CD4-positive, CD25-positive, alpha-beta regulatory T cell (primary cell): ENCODE measurements at regions not wholly inside any gene's neighbourhood (a gene's known extent, or its start where the extent isn't known, plus 50 kb on each side); places are given as distances from the start of the nearest gene placed in this dataset.
"Not testable (repeated sequence)": the region's sequence is repeated elsewhere in the genome, so short reads cannot be mapped to it uniquely, and the experiment has no call there.

Experiments used
- ATAC-seq, 2 donors: fragments of 150-1000 bp; cut with Tn5 transposase; one replicate each; pipeline ENCODE4 v1.10.0; 2021; ENCODE audit warnings: low read depth in 2 of 2, moderate number of reproducible peaks in 2 of 2, moderate library complexity in 1 of 2
- DNase-seq, 3 donors: peaks; one replicate each; pipeline versions ENCODE4 v3.0.0 to v3.0.0-alpha.2; 2012 to 2022; ENCODE audit warnings: mixed read lengths in 1 of 3
- H3K27ac ChIP-seq: one replicate; pipeline ENCODE4 v1.7.0; 2013; ENCODE audit warnings: mild to moderate bottlenecking, low read length; ENCODE audit not compliant: insufficient read depth, poor library complexity, severe bottlenecking
- H3K27me3 ChIP-seq: one replicate; pipeline ENCODE4 v1.7.0; 2013; ENCODE audit warnings: low read length; ENCODE audit not compliant: control insufficient read depth, insufficient read depth
- H3K36me3 ChIP-seq: one replicate; pipeline ENCODE4 v1.7.0; 2013; ENCODE audit warnings: mild to moderate bottlenecking, low read length, moderate library complexity; ENCODE audit not compliant: control insufficient read depth, insufficient read depth
- H3K4me1 ChIP-seq: 2 replicates; pipeline ENCODE4 v1.7.0; 2013; ENCODE audit warnings: mild to moderate bottlenecking, low read length; ENCODE audit not compliant: insufficient read depth, control insufficient read depth, poor library complexity, severe bottlenecking
- H3K4me3 ChIP-seq: one replicate; pipeline ENCODE4 v1.7.0; 2013; ENCODE audit warnings: low read depth, mild to moderate bottlenecking, low read length, moderate library complexity
- H3K9me3 ChIP-seq, 2 experiments: 1 replicate in 1 of 2; 2 replicates in 1 of 2; pipeline ENCODE4 v1.7.0; 2013; ENCODE audit warnings: low read length in 2 of 2, mild to moderate bottlenecking in 1 of 2, moderate library complexity in 1 of 2; ENCODE audit not compliant: control insufficient read depth in 2 of 2
- H3K27ac Mint-ChIP-seq, 3 donors: one replicate each; pipeline ENCODE4 v1.8.0; 2020 to 2022; ENCODE audit warnings: mild to moderate bottlenecking in 3 of 3, mixed read lengths in 3 of 3, moderate library complexity in 2 of 3
- H3K27me3 Mint-ChIP-seq: one replicate; pipeline ENCODE4 v1.8.0; 2022; ENCODE audit warnings: mild to moderate bottlenecking, mixed read lengths
- H3K36me3 Mint-ChIP-seq: one replicate; pipeline ENCODE4 v1.8.0; 2020; ENCODE audit warnings: mixed read lengths
- H3K4me1 Mint-ChIP-seq, 4 donors: one replicate each; pipeline ENCODE4 v1.8.0; 2020 to 2022; ENCODE audit warnings: mixed read lengths in 4 of 4, mild to moderate bottlenecking in 1 of 4
- H3K4me3 Mint-ChIP-seq, 4 donors: one replicate each; pipeline ENCODE4 v1.8.0; 2020 to 2022; ENCODE audit warnings: mild to moderate bottlenecking in 4 of 4, mixed read lengths in 4 of 4, moderate library complexity in 3 of 4
- H3K9me3 Mint-ChIP-seq, 7 donors: one replicate each; pipeline ENCODE4 v1.8.0; 2020 to 2022; ENCODE audit warnings: mixed read lengths in 7 of 7, mild to moderate bottlenecking in 3 of 7, moderate library complexity in 2 of 7

GRCh38 chr1:116185161-116185701, 74.0 kb downstream of the MAB21L3 start:
- Histone ChIP-seq H3K4me1 (no peaks in the 10 kb centered on the region), H3K4me3 (no peak overlapping the region), H3K36me3 (no peaks in the 10 kb centered on the region), H3K27ac (no peak overlapping the region), H3K27me3 (peaks cover 9% of the 10 kb centered on the region), H3K9me3 (no peaks in the 10 kb centered on the region)
- H3K27me3 Mint-ChIP-seq = peaks cover 37% of the 10 kb centered on the region
- no peaks in the 10 kb centered on the region for H3K36me3 Mint-ChIP-seq
- H3K4me1 Mint-ChIP-seq = no peaks in the 10 kb centered on the region
- DNase-seq (no peak), ATAC-seq (no peak)
- no peak overlapping the region for H3K4me3 Mint-ChIP-seq
- no peak overlapping the region for H3K27ac Mint-ChIP-seq
- H3K9me3 Mint-ChIP-seq = no peaks in the 10 kb centered on the region

GRCh38 chr1:116189481-116189880, 78.3 kb downstream of the MAB21L3 start:
- Histone ChIP-seq H3K9me3 (no peaks in the 10 kb centered on the region), H3K27me3 (peaks cover 9% of the 10 kb centered on the region), H3K4me1 (no peaks in the 10 kb centered on the region), H3K27ac (no peak overlapping the region), H3K4me3 (no peak overlapping the region), H3K36me3 (no peaks in the 10 kb centered on the region)
- no peak for DNase-seq
- Mint-ChIP-seq H3K36me3 (no peaks in the 10 kb centered on the region), H3K4me1 (peaks cover 0 to 2% (median 0%) of the 10 kb centered on the region in 4 donors), H3K9me3 (peaks cover 0 to 3% (median 0%) of the 10 kb centered on the region in 7 donors), H3K27ac (no peak overlapping the region), H3K27me3 (peaks cover 38% of the 10 kb centered on the region), H3K4me3 (no peak overlapping the region)
- ATAC-seq = no peak

- ATAC-seq (no peak), DNase-seq (no peak)
- no peak overlapping the region for H3K4me3 ChIP-seq
- Mint-ChIP-seq H3K27ac (peak overlapping the region in 1 of 3 donors; percentile 86), H3K4me1 (peaks cover 0 to 10% (median 0%) of the 10 kb centered on the region in 4 donors), H3K4me3 (no peak overlapping the region), H3K9me3 (peaks cover 0 to 3% (median 0%) of the 10 kb centered on the region in 7 donors), H3K36me3 (no peaks in the 10 kb centered on the region), H3K27me3 (peaks cover 26% of the 10 kb centered on the region)
- H3K36me3 ChIP-seq = no peaks in the 10 kb centered on the region
- H3K27me3 ChIP-seq = peaks cover 9% of the 10 kb centered on the region
- no peaks in the 10 kb centered on the region for H3K4me1 ChIP-seq
- no peaks in the 10 kb centered on the region for H3K9me3 ChIP-seq
- H3K27ac ChIP-seq = no peak overlapping the region
These were observed 80.1 kb downstream of the MAB21L3 start for GRCh38 chr1:116191294-116191693.

GRCh38 chr1:116193768-116194167, 82.6 kb downstream of the MAB21L3 start:
- Mint-ChIP-seq H3K9me3 (peaks cover 0 to 3% (median 0%) of the 10 kb centered on the region in 7 donors), H3K27me3 (peaks cover 29% of the 10 kb centered on the region), H3K4me3 (no peak overlapping the region), H3K4me1 (peaks cover 0 to 10% (median 0%) of the 10 kb centered on the region in 4 donors), H3K27ac (no peak overlapping the region), H3K36me3 (no peaks in the 10 kb centered on the region)
- H3K27me3 ChIP-seq = peaks cover 7% of the 10 kb centered on the region
- no peaks in the 10 kb centered on the region for H3K4me1 ChIP-seq
- DNase-seq = no peak
- no peak overlapping the region for H3K4me3 ChIP-seq
- ATAC-seq = no peak
- H3K9me3 ChIP-seq = no peaks in the 10 kb centered on the region
- no peak overlapping the region for H3K27ac ChIP-seq
- H3K36me3 ChIP-seq = no peaks in the 10 kb centered on the region

GRCh38 chr1:116194568-116194967, 83.4 kb downstream of the MAB21L3 start:
- no peak overlapping the region for H3K27ac ChIP-seq
- DNase-seq = no peak
- no peak for ATAC-seq
- no peaks in the 10 kb centered on the region for H3K36me3 ChIP-seq
- no peak overlapping the region for H3K4me3 ChIP-seq
- H3K9me3 ChIP-seq = no peaks in the 10 kb centered on the region
- peak overlapping the region in 1 of 4 donors; percentile 18 for H3K4me3 Mint-ChIP-seq
- H3K27ac Mint-ChIP-seq = peak overlapping the region in 2 of 3 donors; percentile 30 to 32
- H3K36me3 Mint-ChIP-seq = no peaks in the 10 kb centered on the region
- peaks cover 0 to 3% (median 0%) of the 10 kb centered on the region in 7 donors for H3K9me3 Mint-ChIP-seq
- H3K4me1 ChIP-seq = no peaks in the 10 kb centered on the region
- H3K27me3 ChIP-seq = peaks cover 6% of the 10 kb centered on the region
- peaks cover 0 to 10% (median 0%) of the 10 kb centered on the region in 4 donors for H3K4me1 Mint-ChIP-seq
- peaks cover 24% of the 10 kb centered on the region for H3K27me3 Mint-ChIP-seq

GRCh38 chr1:116195077-116195868, 84.1 kb downstream of the MAB21L3 start:
- Mint-ChIP-seq H3K9me3 (peaks cover 0 to 3% (median 0%) of the 10 kb centered on the region in 7 donors), H3K27me3 (peaks cover 24% of the 10 kb centered on the region), H3K36me3 (no peaks in the 10 kb centered on the region), H3K27ac (peak overlapping the region in 2 of 3 donors; percentile 30 to 32), H3K4me1 (peaks cover 0 to 10% (median 0%) of the 10 kb centered on the region in 4 donors), H3K4me3 (peak overlapping the region in 1 of 4 donors; percentile 18)
- Histone ChIP-seq H3K36me3 (no peaks in the 10 kb centered on the region), H3K9me3 (no peaks in the 10 kb centered on the region), H3K4me1 (no peaks in the 10 kb centered on the region), H3K4me3 (no peak overlapping the region), H3K27ac (no peak overlapping the region), H3K27me3 (peaks cover 5% of the 10 kb centered on the region)
- no peak for ATAC-seq
- DNase-seq = no peak

- not testable (repeated sequence) for H3K4me3 ChIP-seq, H3K4me1 ChIP-seq, H3K27ac Mint-ChIP-seq, H3K36me3 Mint-ChIP-seq, H3K4me3 Mint-ChIP-seq, H3K9me3 ChIP-seq, ATAC-seq, H3K36me3 ChIP-seq, DNase-seq, H3K27ac ChIP-seq, H3K9me3 Mint-ChIP-seq, H3K4me1 Mint-ChIP-seq
- peaks cover 41% of the 10 kb centered on the region for H3K27me3 Mint-ChIP-seq
- H3K27me3 ChIP-seq = peaks cover 11% of the 10 kb centered on the region
These were observed 89.1 kb downstream of the MAB21L3 start for GRCh38 chr1:116200343-116200742.
